ENCODE measurements at regions not wholly inside any gene's neighbourhood (a gene's known extent, or its start where the extent isn't known, plus 50 kb on each side); places are given as distances from the start of the nearest gene placed in this dataset.

GRCh38 chr6:103895136-103895535 is 964.6 kb downstream of the HACE1 start:
- intact Hi-C loops (cut with DNase I): no loop called here
- WGBS, 2 donors: 92 to 96% methylated on average over 2 of the region's 2 CpGs
- Histone ChIP-seq H3K36me3 (ENCODE audit: control insufficient read depth in 1 of 2, insufficient read depth in 2 of 2, low read length in 1 of 2) (no peaks in the 10 kb centered on the region), H3K4me3 (ENCODE audit: low read length in 2 of 2) (no peak overlapping the region), H3K27ac (ENCODE audit: low read depth in 1 of 2, low read length in 2 of 2) (no peak overlapping the region), H3K9me3 (ENCODE audit: control insufficient read depth, low read length) (no peaks in the 10 kb centered on the region), H3K4me1 (ENCODE audit: control insufficient read depth in 1 of 2, insufficient read depth in 2 of 2, low read length in 2 of 2) (no peaks in the 10 kb centered on the region), H3K27me3 (ENCODE audit: control insufficient read depth in 1 of 2, insufficient read depth in 2 of 2, low read length in 1 of 2) (no peaks in the 10 kb centered on the region)
- ATAC-seq (ENCODE audit: low FRiP score): no peak
- no peak for DNase-seq

- Histone ChIP-seq H3K4me3 (ENCODE audit: low read length in 2 of 2) (no peak overlapping the region), H3K9me3 (ENCODE audit: control insufficient read depth, low read length) (no peaks in the 10 kb centered on the region), H3K4me1 (ENCODE audit: control insufficient read depth in 1 of 2, insufficient read depth in 2 of 2, low read length in 2 of 2) (no peaks in the 10 kb centered on the region), H3K27me3 (ENCODE audit: control insufficient read depth in 1 of 2, insufficient read depth in 2 of 2, low read length in 1 of 2) (no peaks in the 10 kb centered on the region), H3K36me3 (ENCODE audit: control insufficient read depth in 1 of 2, insufficient read depth in 2 of 2, low read length in 1 of 2) (no peaks in the 10 kb centered on the region), H3K27ac (ENCODE audit: low read depth in 1 of 2, low read length in 2 of 2) (no peak overlapping the region)
- no peak for DNase-seq
- WGBS, 2 donors: 16 to 22% methylated on average over 2 of the region's 2 CpGs
- intact Hi-C loops (cut with DNase I): no loop called here
- ATAC-seq (ENCODE audit: low FRiP score): no peak
Measured at GRCh38 chr6:103893141-103893581, 966.6 kb downstream of the HACE1 start.

GRCh38 chr6:103886951-103887350 is 972.8 kb downstream of the HACE1 start:
- DNase-seq (no peak), ATAC-seq (ENCODE audit: low FRiP score) (no peak)
- no peaks in the 10 kb centered on the region for H3K4me1 ChIP-seq (ENCODE audit: control insufficient read depth in 1 of 2, insufficient read depth in 2 of 2, low read length in 2 of 2)
- H3K9me3 ChIP-seq (ENCODE audit: control insufficient read depth, low read length): no peaks in the 10 kb centered on the region
- no peaks in the 10 kb centered on the region for H3K27me3 ChIP-seq (ENCODE audit: control insufficient read depth in 1 of 2, insufficient read depth in 2 of 2, low read length in 1 of 2)
- no peak overlapping the region for H3K27ac ChIP-seq (ENCODE audit: low read depth in 1 of 2, low read length in 2 of 2)
- 95 to 97% methylated on average over 1 of the region's 1 CpG for WGBS, 2 donors
- intact Hi-C loops (cut with DNase I): no loop called here
- H3K4me3 ChIP-seq (ENCODE audit: low read length in 2 of 2): no peak overlapping the region
- H3K36me3 ChIP-seq (ENCODE audit: control insufficient read depth in 1 of 2, insufficient read depth in 2 of 2, low read length in 1 of 2): no peaks in the 10 kb centered on the region

GRCh38 chr6:103885446-103885845 is 974.3 kb downstream of the HACE1 start:
- Histone ChIP-seq H3K4me3 (ENCODE audit: low read length in 2 of 2) (no peak overlapping the region), H3K4me1 (ENCODE audit: control insufficient read depth in 1 of 2, insufficient read depth in 2 of 2, low read length in 2 of 2) (no peaks in the 10 kb centered on the region), H3K27ac (ENCODE audit: low read depth in 1 of 2, low read length in 2 of 2) (no peak overlapping the region), H3K36me3 (ENCODE audit: control insufficient read depth in 1 of 2, insufficient read depth in 2 of 2, low read length in 1 of 2) (no peaks in the 10 kb centered on the region), H3K9me3 (ENCODE audit: control insufficient read depth, low read length) (no peaks in the 10 kb centered on the region), H3K27me3 (ENCODE audit: control insufficient read depth in 1 of 2, insufficient read depth in 2 of 2, low read length in 1 of 2) (no peaks in the 10 kb centered on the region)
- intact Hi-C loops (cut with DNase I): no loop called here
- DNase-seq: no peak
- ATAC-seq (ENCODE audit: low FRiP score): no peak
- 78 to 79% methylated on average over 1 of the region's 1 CpG for WGBS, 2 donors

GRCh38 chr6:103879800-103880199 is 979.9 kb downstream of the HACE1 start:
- ATAC-seq (ENCODE audit: low FRiP score) (no peak), DNase-seq (no peak)
- Histone ChIP-seq H3K27me3 (ENCODE audit: control insufficient read depth in 1 of 2, insufficient read depth in 2 of 2, low read length in 1 of 2) (no peaks in the 10 kb centered on the region), H3K4me3 (ENCODE audit: low read length in 2 of 2) (no peak overlapping the region), H3K27ac (ENCODE audit: low read depth in 1 of 2, low read length in 2 of 2) (no peak overlapping the region), H3K36me3 (ENCODE audit: control insufficient read depth in 1 of 2, insufficient read depth in 2 of 2, low read length in 1 of 2) (no peaks in the 10 kb centered on the region), H3K9me3 (ENCODE audit: control insufficient read depth, low read length) (no peaks in the 10 kb centered on the region), H3K4me1 (ENCODE audit: control insufficient read depth in 1 of 2, insufficient read depth in 2 of 2, low read length in 2 of 2) (no peaks in the 10 kb centered on the region)
- 93 to 94% methylated on average over 3 of the region's 3 CpGs for WGBS, 2 donors
- intact Hi-C loops (cut with DNase I): no loop called here

GRCh38 chr6:103875221-103875620 is 984.5 kb downstream of the HACE1 start:
- H3K36me3 ChIP-seq (ENCODE audit: control insufficient read depth in 1 of 2, insufficient read depth in 2 of 2, low read length in 1 of 2): no peaks in the 10 kb centered on the region
- ATAC-seq (ENCODE audit: low FRiP score) (no peak), DNase-seq (no peak)
- no peaks in the 10 kb centered on the region for H3K4me1 ChIP-seq (ENCODE audit: control insufficient read depth in 1 of 2, insufficient read depth in 2 of 2, low read length in 2 of 2)
- H3K4me3 ChIP-seq (ENCODE audit: low read length in 2 of 2): no peak overlapping the region
- no peaks in the 10 kb centered on the region for H3K27me3 ChIP-seq (ENCODE audit: control insufficient read depth in 1 of 2, insufficient read depth in 2 of 2, low read length in 1 of 2)
- intact Hi-C loops (cut with DNase I): loop anchor here in 1 of 2 donors (1.0 kb wide), 1 partner anchor 34 kb away; no protein-coding TSS in a partner anchor
- no peak overlapping the region for H3K27ac ChIP-seq (ENCODE audit: low read depth in 1 of 2, low read length in 2 of 2)
- no peaks in the 10 kb centered on the region for H3K9me3 ChIP-seq (ENCODE audit: control insufficient read depth, low read length)
- 84 to 89% methylated on average over 3 of the region's 3 CpGs for WGBS, 2 donors

GRCh38 chr6:103874575-103874974 is 985.1 kb downstream of the HACE1 start:
- H3K4me3 ChIP-seq (ENCODE audit: low read length in 2 of 2): no peak overlapping the region
- H3K27me3 ChIP-seq (ENCODE audit: control insufficient read depth in 1 of 2, insufficient read depth in 2 of 2, low read length in 1 of 2): no peaks in the 10 kb centered on the region
- ATAC-seq (ENCODE audit: low FRiP score) (no peak), DNase-seq (no peak)
- no peaks in the 10 kb centered on the region for H3K4me1 ChIP-seq (ENCODE audit: control insufficient read depth in 1 of 2, insufficient read depth in 2 of 2, low read length in 2 of 2)
- H3K27ac ChIP-seq (ENCODE audit: low read depth in 1 of 2, low read length in 2 of 2): no peak overlapping the region
- intact Hi-C loops (cut with DNase I): no loop called here
- H3K36me3 ChIP-seq (ENCODE audit: control insufficient read depth in 1 of 2, insufficient read depth in 2 of 2, low read length in 1 of 2): no peaks in the 10 kb centered on the region
- WGBS, 2 donors: 60 to 70% methylated on average over 3 of the region's 3 CpGs
- H3K9me3 ChIP-seq (ENCODE audit: control insufficient read depth, low read length): no peaks in the 10 kb centered on the region

GRCh38 chr6:103872678-103873077 is 987.0 kb downstream of the HACE1 start:
- Histone ChIP-seq H3K27me3 (ENCODE audit: control insufficient read depth in 1 of 2, insufficient read depth in 2 of 2, low read length in 1 of 2) (no peaks in the 10 kb centered on the region), H3K4me1 (ENCODE audit: control insufficient read depth in 1 of 2, insufficient read depth in 2 of 2, low read length in 2 of 2) (no peaks in the 10 kb centered on the region), H3K9me3 (ENCODE audit: control insufficient read depth, low read length) (no peaks in the 10 kb centered on the region), H3K4me3 (ENCODE audit: low read length in 2 of 2) (no peak overlapping the region), H3K27ac (ENCODE audit: low read depth in 1 of 2, low read length in 2 of 2) (no peak overlapping the region), H3K36me3 (ENCODE audit: control insufficient read depth in 1 of 2, insufficient read depth in 2 of 2, low read length in 1 of 2) (no peaks in the 10 kb centered on the region)
- DNase-seq (no peak), ATAC-seq (ENCODE audit: low FRiP score) (no peak)
- intact Hi-C loops (cut with DNase I): no loop called here

- intact Hi-C loops (cut with DNase I): no loop called here
- no peaks in the 10 kb centered on the region for H3K4me1 ChIP-seq (ENCODE audit: control insufficient read depth in 1 of 2, insufficient read depth in 2 of 2, low read length in 2 of 2)
Measured at GRCh38 chr6:103872233-103872632, 987.5 kb downstream of the HACE1 start.

More at GRCh38 chr6:103872233-103872632, 987.5 kb downstream of the HACE1 start:
- H3K36me3 ChIP-seq (ENCODE audit: control insufficient read depth in 1 of 2, insufficient read depth in 2 of 2, low read length in 1 of 2): no peaks in the 10 kb centered on the region
- no peaks in the 10 kb centered on the region for H3K9me3 ChIP-seq (ENCODE audit: control insufficient read depth, low read length)
- ATAC-seq (ENCODE audit: low FRiP score) (no peak), DNase-seq (no peak)
- H3K27me3 ChIP-seq (ENCODE audit: control insufficient read depth in 1 of 2, insufficient read depth in 2 of 2, low read length in 1 of 2): no peaks in the 10 kb centered on the region
- 66 to 68% methylated on average over 2 of the region's 2 CpGs for WGBS, 2 donors
- no peak overlapping the region for H3K4me3 ChIP-seq (ENCODE audit: low read length in 2 of 2)
- no peak overlapping the region for H3K27ac ChIP-seq (ENCODE audit: low read depth in 1 of 2, low read length in 2 of 2)
